GM12878 (cell line): ENCODE measurements at regions not wholly inside any gene's neighbourhood (a gene's known extent, or its start where the extent isn't known, plus 50 kb on each side); places are given as distances from the start of the nearest gene placed in this dataset.

Source experiments
- ATAC-seq: fragments of 200-7000 bp; cut with Tn5 transposase; 3 replicates; pipeline ENCODE4 v1.9.1; 2020; ENCODE audit warnings: mild to moderate bottlenecking, moderate library complexity
- BruUV-seq: library from RNA; stranded (reverse); fragments of 400-500 nt; replicated peaks from 2 replicates; lab custom pipeline; 2021; lab: Mats Ljungman, UMichigan
- CTCF ChIA-PET: fragments of 300-600 bp; sonication (Branson Sonifier 250); formaldehyde crosslinking; extraction: SDS; loops from one replicate; lab custom pipeline; 2021; ENCODE audit warnings: inconsistent platforms; lab: Yijun Ruan, JAX
- POLR2A ChIA-PET: fragments of 350-600 bp; formaldehyde crosslinking; extraction: SDS; loops from one replicate; lab custom pipeline; 2021; ENCODE audit warnings: inconsistent platforms; lab: Charles Lee
- RAD21 ChIA-PET: fragments of 300-600 bp; sonication (Branson Sonifier 250); formaldehyde crosslinking; loops from one replicate; lab custom pipeline; 2023; ENCODE audit warnings: antibody characterized with exemption; ENCODE audit not compliant: unreplicated experiment; lab: Charles Lee
- SMC1A ChIA-PET: fragments of 300-600 bp; sonication (Branson Sonifier 250); formaldehyde crosslinking; loops from one replicate; lab custom pipeline; 2023; ENCODE audit not compliant: unreplicated experiment, uncharacterized antibody; lab: Charles Lee
- DNase-seq: peaks from one replicate; pipeline ENCODE4 v3.0.0-alpha.2; 2011; ENCODE audit warnings: low read depth, low spot score
- FAIRE-seq: peaks from 3 replicates; lab custom pipeline; 2011; peaks lifted over from hg19 to GRCh38; lab: Jason Lieb, UNC
- H2AFZ ChIP-seq: 2 replicates; pipeline ENCODE4 v1.6.0; 2011; ENCODE audit warnings: low read depth, low read length, control low read depth; ENCODE audit not compliant: control insufficient read depth
- H3K27ac ChIP-seq: 2 replicates; pipeline ENCODE4 v1.5.1; 2011; ENCODE audit warnings: control low read depth; ENCODE audit not compliant: control insufficient read depth, insufficient read depth
- H3K27me3 ChIP-seq, 2 experiments: replicated peaks in 1 of 2; 2 replicates each; pipeline versions ENCODE4 v1.6.0 to v1.6.1; 2011; ENCODE audit warnings: low read length in 1 of 2; ENCODE audit not compliant: control insufficient read depth in 2 of 2, insufficient read depth in 2 of 2
- H3K36me3 ChIP-seq, 2 experiments: 2 replicates each; pipeline ENCODE4 v1.5.1; 2011; ENCODE audit warnings: low read length in 1 of 2; ENCODE audit not compliant: control insufficient read depth in 2 of 2, insufficient read depth in 2 of 2
- H3K4me1 ChIP-seq: 2 replicates; pipeline ENCODE4 v1.6.1; 2011; ENCODE audit warnings: mild to moderate bottlenecking, low read length, moderate library complexity, mixed read lengths; ENCODE audit not compliant: control insufficient read depth, insufficient read depth
- H3K4me2 ChIP-seq: 2 replicates; pipeline ENCODE4 v1.6.0; 2011; ENCODE audit warnings: control low read depth; ENCODE audit not compliant: control insufficient read depth, insufficient read depth
- H3K4me3 ChIP-seq: fragments of 200-600 bp; sonication (generic); 2 replicates; pipeline ENCODE4 v1.5.1; 2016
- H3K79me2 ChIP-seq: 2 replicates; pipeline ENCODE4 v1.6.0; 2011; ENCODE audit warnings: low read length; ENCODE audit not compliant: control insufficient read depth, insufficient read depth
- H3K9ac ChIP-seq: 2 replicates; pipeline ENCODE4 v1.8.0; 2011; ENCODE audit warnings: low read length, control low read depth, mixed read lengths; ENCODE audit not compliant: control insufficient read depth, insufficient read depth
- H3K9me3 ChIP-seq: replicated peaks from 3 replicates; pipeline ENCODE4 v1.5.1; 2011; ENCODE audit warnings: mild to moderate bottlenecking, low read length; ENCODE audit not compliant: control insufficient read depth, insufficient read depth
- H4K20me1 ChIP-seq: 2 replicates; pipeline ENCODE4 v1.6.0; 2011; ENCODE audit not compliant: control insufficient read depth, insufficient read depth
- CEBPB ChIP-seq, 2 experiments: fragments of 150-350 bp in 1 of 2; IDR thresholded peaks; 2 replicates each; pipeline ENCODE4 v1.6.1; 2012 to 2014; ENCODE audit warnings: low read depth in 2 of 2, low read length in 2 of 2, borderline replicate concordance in 1 of 2, inconsistent platforms in 1 of 2
- CREB1 ChIP-seq: IDR thresholded peaks from 2 replicates; pipeline ENCODE4 v1.6.1; 2012; ENCODE audit warnings: low read depth, mild to moderate bottlenecking, inconsistent platforms
- HDAC2 ChIP-seq: fragments of 200-600 bp; sonication (generic); IDR thresholded peaks from 2 replicates; pipeline ENCODE4 v1.6.1; 2017
- JUND ChIP-seq: IDR thresholded peaks from 2 replicates; pipeline ENCODE4 v1.6.1; 2012; ENCODE audit warnings: low read depth, mild to moderate bottlenecking, low read length, improper control_type of control experiment, moderate library complexity
- KDM1A ChIP-seq: fragments of 200-600 bp; sonication (generic); IDR thresholded peaks from 2 replicates; pipeline ENCODE4 v1.6.1; 2016; ENCODE audit warnings: borderline replicate concordance
- KLF5 ChIP-seq: fragments of 450-650 bp; IDR thresholded peaks from 2 replicates; pipeline ENCODE4 v1.6.1; 2014; ENCODE audit warnings: mild to moderate bottlenecking; ENCODE audit not compliant: partially characterized antibody
- MLLT1 ChIP-seq: fragments of 450-650 bp; IDR thresholded peaks from 2 replicates; pipeline ENCODE4 v1.6.1; 2016; ENCODE audit warnings: mild to moderate bottlenecking
- NBN ChIP-seq: fragments of 450-650 bp; IDR thresholded peaks from 2 replicates; pipeline ENCODE4 v1.6.1; 2016
- NFIC ChIP-seq: IDR thresholded peaks from 2 replicates; pipeline ENCODE4 v1.6.1; 2012; ENCODE audit warnings: low read depth, mild to moderate bottlenecking, inconsistent platforms, low read length, moderate library complexity
- NKRF ChIP-seq: fragments of 450-650 bp; conservative IDR thresholded peaks from 2 replicates; pipeline ENCODE4 v1.6.1; 2017; ENCODE audit warnings: mild to moderate bottlenecking, moderate library complexity
- PAX8 ChIP-seq: fragments of 450-650 bp; IDR thresholded peaks from 2 replicates; pipeline ENCODE4 v1.6.1; 2017; ENCODE audit warnings: mild to moderate bottlenecking, moderate library complexity
- RAD21 ChIP-seq: IDR thresholded peaks from 2 replicates; pipeline ENCODE4 v1.6.1; 2011; ENCODE audit warnings: mild to moderate bottlenecking, low read depth, low read length, moderate library complexity; ENCODE audit not compliant: insufficient read depth
- RB1 ChIP-seq: fragments of 450-650 bp; formaldehyde crosslinking; IDR thresholded peaks from 2 replicates; pipeline ENCODE4 v1.6.1; 2017; ENCODE audit warnings: mild to moderate bottlenecking, borderline replicate concordance
- RELA ChIP-seq: fragments of 450-650 bp; IDR thresholded peaks from 2 replicates; pipeline ENCODE4 v1.8.0; 2014; ENCODE audit warnings: borderline replicate concordance; ENCODE audit not compliant: partially characterized antibody
- RUNX3 ChIP-seq: IDR thresholded peaks from 2 replicates; pipeline ENCODE4 v1.6.1; 2012; ENCODE audit warnings: low read length, inconsistent platforms
- SREBF1 ChIP-seq: IDR thresholded peaks from 2 replicates; pipeline ENCODE4 v1.6.1; 2012; ENCODE audit warnings: mild to moderate bottlenecking, low read length
- SREBF2 ChIP-seq: IDR thresholded peaks from 2 replicates; pipeline ENCODE4 v1.6.1; 2012; ENCODE audit warnings: mild to moderate bottlenecking, low read length
- STAT3 ChIP-seq: IDR thresholded peaks from 2 replicates; pipeline ENCODE4 v1.6.1; 2011; ENCODE audit warnings: low read depth, low read length, improper control_type of control experiment
- ZNF217 ChIP-seq: fragments of 450-650 bp; IDR thresholded peaks from 2 replicates; pipeline ENCODE4 v1.6.1; 2017; ENCODE audit warnings: antibody characterized with exemption, mild to moderate bottlenecking
- WGBS: methylation state at CpG from one replicate; pipeline ENCODE4 v1.1.6; 2016; ENCODE audit warnings: low lambda C conversion rate; ENCODE audit not compliant: insufficient replicate concordance, insufficient coverage; ENCODE audit errors: missing lambda C conversion rate; 5-methylcytosine and 5-hydroxymethylcytosine counted together
- in situ Hi-C: fragments of 300-500 bp; cut with MboI; formaldehyde crosslinking; loops from 9 replicates; pipeline ENCODE4 v1.14.3; 2018; ENCODE audit warnings: mixed read lengths
- intact Hi-C: fragments of 100-400 bp; cut with micrococcal nuclease; formaldehyde crosslinking; loops from one replicate; pipeline ENCODE4 v1.14.2; 2022; ENCODE audit not compliant: unreplicated experiment

GRCh38 chr6:26311012-26311384, 54.0 kb upstream of the BTN3A2 start (continued):
- TF ChIP-seq RUNX3 (peak; percentile 46), JUND (no peak), RB1 (no peak), HDAC2 (no peak)

- Histone ChIP-seq H3K79me2 (no peaks in the 10 kb centered on the region), H3K4me3 (peak overlapping the region; percentile 57), H3K4me1 (peaks cover 14% of the 10 kb centered on the region), H3K27me3 (no peaks in the 10 kb centered on the region), H3K9ac (peak overlapping the region; percentile 64), H3K36me3 (no peaks in the 10 kb centered on the region), H3K27ac (peak overlapping the region; percentile 65), H3K9me3 (no peaks in the 10 kb centered on the region), H2AFZ (peak overlapping the region; percentile 81), H3K4me2 (peak overlapping the region; percentile 99), H4K20me1 (no peaks in the 10 kb centered on the region)
- intact Hi-C loops (loop anchor here (1.0 to 5.0 kb wide), 8 partner anchors 19 to 1441 kb away; a partner anchor contains a TSS), in situ Hi-C loops (loop anchor here (10.0 kb wide), 1 partner anchor 1373 kb away; no protein-coding TSS in a partner anchor)
- ChIA-PET CTCF (interaction anchor here (0.8 kb wide), 1 partner anchor 122 kb away, joined by 3 read pairs; no protein-coding TSS in a partner anchor), SMC1A (interaction anchor here (0.7 kb wide), 1 partner anchor 162 kb away, joined by 3 read pairs; no protein-coding TSS in a partner anchor), RAD21 (no interaction called here), POLR2A (no interaction called here)
- no TSS peak for BruUV-seq
- ATAC-seq: peak; percentile 59
- whole genome bisulfite sequencing: under 1% methylated on average over 18 of the region's 18 CpGs
- DNase-seq: peak; percentile 83
- FAIRE-seq: no peak
- peak; percentile 35 for TF ChIP-seq RELA
- peak; percentile 91 for TF ChIP-seq KLF5
- no peak for TF ChIP-seq KDM1A
- 0 out of 2 replicates have a peak, but pooled peaks have one; percentile 13 for TF ChIP-seq PAX8
- TF ChIP-seq NKRF: no peak
- TF ChIP-seq NBN: 0 out of 2 replicates have a peak, but pooled peaks have one; percentile 11
- TF ChIP-seq STAT3: no peak
- TF ChIP-seq CREB1: peak; percentile 65; the same call in 1 of the 2 replicates
- peak; percentile 17; the same call in 1 of the 2 replicates for TF ChIP-seq ZNF217
- peak; percentile 87 for TF ChIP-seq SREBF2
- TF ChIP-seq RAD21: no peak
- no peak for TF ChIP-seq MLLT1
- TF ChIP-seq NFIC: 0 out of 2 replicates have a peak, but pooled peaks have one; percentile 14
- TF ChIP-seq CEBPB (IDR thresholded peaks at IDR 0.05; ENCODE audit: borderline replicate concordance in 1 of 2, low read depth in 2 of 2, low read length in 2 of 2): no peak
- TF ChIP-seq SREBF1: no peak
Measured at GRCh38 chr6:26311385-26312095, 53.5 kb upstream of the BTN3A2 start.
